Upper lobe of left lung (tissue), 6 donors: ENCODE measurements at regions not wholly inside any gene's neighbourhood (a gene's known extent, or its start where the extent isn't known, plus 50 kb on each side); places are given as distances from the start of the nearest gene placed in this dataset.

Source experiments
- ATAC-seq, 2 donors: fragments of 200-7000 bp; cut with Tn5 transposase; one replicate each; pipeline ENCODE4 v1.9.1; 2022; ENCODE audit warnings: mild to moderate bottlenecking in 2 of 2, moderate library complexity in 2 of 2; ENCODE audit not compliant: low FRiP score in 2 of 2
- DNase-seq, 2 donors: peaks; one replicate each; pipeline ENCODE4 v3.0.0-alpha.2; 2019 to 2020
- H3K27ac ChIP-seq, 4 donors: fragments of 200-600 bp; sonication (generic); one replicate each; pipeline ENCODE4 v1.5.1; 2016 to 2019
- H3K27me3 ChIP-seq, 4 donors: fragments of 200-600 bp; sonication (generic); one replicate each; pipeline ENCODE4 v1.5.1; 2017 to 2019
- H3K36me3 ChIP-seq, 4 donors: fragments of 200-600 bp; sonication (generic); one replicate each; pipeline ENCODE4 v1.5.1; 2016 to 2019
- H3K4me1 ChIP-seq, 4 donors: fragments of 200-600 bp; sonication (generic); one replicate each; pipeline ENCODE4 v1.5.1; 2018 to 2019
- H3K4me3 ChIP-seq, 4 donors: fragments of 200-600 bp; sonication (generic); one replicate each; pipeline ENCODE4 v1.5.1; 2017 to 2019; ENCODE audit warnings: mild to moderate bottlenecking in 2 of 4, moderate library complexity in 1 of 4
- H3K9me3 ChIP-seq, 4 donors: fragments of 200-600 bp; sonication (generic); one replicate each; pipeline ENCODE4 v1.5.1; 2018 to 2019
- EP300 ChIP-seq, 4 donors: sonication (generic); formaldehyde crosslinking; IDR thresholded peaks; one replicate each; pipeline ENCODE4 v1.5.1; 2017; ENCODE audit warnings: antibody characterized with exemption in 4 of 4, control low read depth in 2 of 4
- POLR2A ChIP-seq, 4 donors: fragments of 450-650 bp; IDR thresholded peaks; one replicate each; pipeline ENCODE4 v1.5.1; 2016 to 2017; ENCODE audit warnings: antibody characterized with exemption in 4 of 4, mild to moderate bottlenecking in 2 of 4
- POLR2AphosphoS5 ChIP-seq, 2 donors: sonication (generic); formaldehyde crosslinking; IDR thresholded peaks; one replicate each; pipeline ENCODE4 v1.5.1; 2017; ENCODE audit warnings: antibody characterized with exemption in 2 of 2
- WGBS, 2 donors: methylation state at CpG; one replicate each; pipeline ENCODE4 v1.1.5; 2017 to 2018; 5-methylcytosine and 5-hydroxymethylcytosine counted together
- TF ChIP-seq, protein P1 (sequence below), 6 experiments: fragments of 450-650 bp in 4 of 6; fragments of 200-600 bp in 2 of 6; sonication (generic) in 2 of 6; IDR thresholded peaks; one replicate each; pipeline ENCODE4 v1.5.1; 2016 to 2019; ENCODE audit warnings: antibody characterized with exemption in 6 of 6
- donor health status: DM: no; HTN: no; CAD: no; lungs with moderate emphysema.
- donor health status: DM: no; HTN: yes; CAD: no; lungs with severe emphysema.

DNA sequence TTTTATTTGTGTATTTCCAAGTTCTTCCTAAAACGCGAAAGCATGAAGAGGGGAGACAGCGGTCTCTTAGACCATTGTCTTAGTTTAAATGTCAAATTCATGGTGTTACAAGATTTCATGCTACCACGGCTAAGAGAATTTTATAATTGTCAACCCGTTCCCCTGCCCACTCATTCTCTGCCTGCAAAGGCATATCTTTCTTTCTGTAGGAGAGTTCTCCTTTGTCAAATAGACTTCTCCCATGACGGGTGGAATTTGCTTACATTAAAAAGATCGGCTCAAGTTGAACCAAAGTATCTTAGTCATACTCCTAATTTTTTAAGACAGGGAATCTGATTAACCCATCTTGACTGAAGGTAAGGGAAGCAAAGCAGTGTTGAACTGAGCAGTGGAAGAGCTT, 539.2 kb downstream of the REEP3 start:
- no peaks in the 10 kb centered on the region for H3K36me3 ChIP-seq
- TF ChIP-seq EP300 (IDR thresholded peaks at IDR 0.05): no peak
- no peak for TF ChIP-seq POLR2A (IDR thresholded peaks at IDR 0.05)
- TF ChIP-seq, protein P1, sequence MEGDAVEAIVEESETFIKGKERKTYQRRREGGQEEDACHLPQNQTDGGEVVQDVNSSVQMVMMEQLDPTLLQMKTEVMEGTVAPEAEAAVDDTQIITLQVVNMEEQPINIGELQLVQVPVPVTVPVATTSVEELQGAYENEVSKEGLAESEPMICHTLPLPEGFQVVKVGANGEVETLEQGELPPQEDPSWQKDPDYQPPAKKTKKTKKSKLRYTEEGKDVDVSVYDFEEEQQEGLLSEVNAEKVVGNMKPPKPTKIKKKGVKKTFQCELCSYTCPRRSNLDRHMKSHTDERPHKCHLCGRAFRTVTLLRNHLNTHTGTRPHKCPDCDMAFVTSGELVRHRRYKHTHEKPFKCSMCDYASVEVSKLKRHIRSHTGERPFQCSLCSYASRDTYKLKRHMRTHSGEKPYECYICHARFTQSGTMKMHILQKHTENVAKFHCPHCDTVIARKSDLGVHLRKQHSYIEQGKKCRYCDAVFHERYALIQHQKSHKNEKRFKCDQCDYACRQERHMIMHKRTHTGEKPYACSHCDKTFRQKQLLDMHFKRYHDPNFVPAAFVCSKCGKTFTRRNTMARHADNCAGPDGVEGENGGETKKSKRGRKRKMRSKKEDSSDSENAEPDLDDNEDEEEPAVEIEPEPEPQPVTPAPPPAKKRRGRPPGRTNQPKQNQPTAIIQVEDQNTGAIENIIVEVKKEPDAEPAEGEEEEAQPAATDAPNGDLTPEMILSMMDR (IDR thresholded peaks at IDR 0.05): no peak
- no peak for TF ChIP-seq POLR2AphosphoS5 (IDR thresholded peaks at IDR 0.05)
- ATAC-seq (no peak), DNase-seq (no peak)
- H3K9me3 ChIP-seq: no peaks in the 10 kb centered on the region
- H3K27me3 ChIP-seq: no peaks in the 10 kb centered on the region
- H3K4me1 ChIP-seq: no peaks in the 10 kb centered on the region
- H3K27ac ChIP-seq: no peak overlapping the region
- H3K4me3 ChIP-seq: no peak overlapping the region
- 86 to 90% methylated on average over 7 of the region's 7 CpGs for WGBS, 2 donors

DNA sequence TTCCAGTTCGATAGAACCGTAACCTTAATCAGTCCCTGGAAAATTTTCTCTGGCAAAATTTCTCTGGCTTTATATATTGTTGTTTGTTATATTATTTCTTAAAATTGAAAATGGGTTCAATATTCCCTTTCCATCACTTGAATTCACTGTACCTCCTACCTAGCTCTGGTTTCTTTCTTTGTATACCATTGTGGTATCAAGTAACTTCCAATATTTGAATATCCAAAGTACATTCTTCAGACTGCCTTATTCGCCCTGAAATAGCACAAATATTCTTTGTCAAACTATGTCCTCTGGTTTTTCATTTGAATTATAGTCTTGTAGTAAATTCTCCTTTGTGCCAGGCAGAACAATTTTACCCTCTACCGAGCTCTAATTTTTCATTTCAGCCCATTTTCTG, 541.6 kb downstream of the REEP3 start:
- Histone ChIP-seq H3K4me1 (no peaks in the 10 kb centered on the region), H3K27me3 (no peaks in the 10 kb centered on the region), H3K4me3 (no peak overlapping the region), H3K36me3 (no peaks in the 10 kb centered on the region), H3K9me3 (no peaks in the 10 kb centered on the region), H3K27ac (no peak overlapping the region)
- TF ChIP-seq EP300 (IDR thresholded peaks at IDR 0.05): no peak
- TF ChIP-seq, protein P1 (IDR thresholded peaks at IDR 0.05): no peak
- TF ChIP-seq POLR2A (IDR thresholded peaks at IDR 0.05): no peak
- TF ChIP-seq POLR2AphosphoS5 (IDR thresholded peaks at IDR 0.05): no peak
- 59 to 66% methylated on average over 4 of the region's 4 CpGs for WGBS, 2 donors
- DNase-seq (no peak), ATAC-seq (no peak)

DNA sequence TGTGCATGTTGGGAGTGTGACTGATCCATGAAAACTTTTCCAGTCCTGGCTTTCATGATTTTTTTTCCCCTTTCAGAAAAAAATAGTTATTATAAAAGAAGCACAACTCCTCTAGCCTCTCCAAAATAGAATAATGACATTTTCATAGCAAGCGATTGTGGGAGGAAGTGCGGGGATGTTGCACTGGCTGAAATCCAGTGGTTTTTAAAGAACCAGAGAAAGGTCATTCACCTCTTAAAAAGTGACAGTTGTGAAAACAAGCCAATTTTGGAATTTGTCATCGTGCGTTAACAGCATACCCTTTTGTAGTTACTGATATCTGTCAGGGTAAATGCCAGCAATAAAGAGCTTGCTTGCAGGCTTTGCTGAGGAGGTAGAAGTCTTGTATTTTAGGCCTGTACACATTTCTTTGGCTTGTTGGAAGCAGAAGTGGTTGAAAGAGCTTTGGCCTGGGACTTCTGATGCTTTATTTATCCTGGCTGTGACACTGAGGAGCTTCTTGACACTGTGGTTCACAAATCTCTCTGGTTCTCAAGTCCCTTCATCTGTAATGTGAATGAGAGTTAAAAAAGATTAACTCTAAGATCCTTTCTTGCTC, 545.9 kb downstream of the REEP3 start:
- H3K4me3 ChIP-seq: no peak overlapping the region
- ATAC-seq (no peak), DNase-seq (no peak)
- no peaks in the 10 kb centered on the region for H3K27me3 ChIP-seq
- no peak overlapping the region for H3K27ac ChIP-seq
- 34 to 40% methylated on average over 4 of the region's 4 CpGs for WGBS, 2 donors
- TF ChIP-seq POLR2A (IDR thresholded peaks at IDR 0.05) (no peak), EP300 (IDR thresholded peaks at IDR 0.05) (no peak), POLR2AphosphoS5 (IDR thresholded peaks at IDR 0.05) (no peak)
- TF ChIP-seq, protein P1 (IDR thresholded peaks at IDR 0.05): no peak
- no peaks in the 10 kb centered on the region for H3K9me3 ChIP-seq
- no peaks in the 10 kb centered on the region for H3K36me3 ChIP-seq
- no peaks in the 10 kb centered on the region for H3K4me1 ChIP-seq

DNA sequence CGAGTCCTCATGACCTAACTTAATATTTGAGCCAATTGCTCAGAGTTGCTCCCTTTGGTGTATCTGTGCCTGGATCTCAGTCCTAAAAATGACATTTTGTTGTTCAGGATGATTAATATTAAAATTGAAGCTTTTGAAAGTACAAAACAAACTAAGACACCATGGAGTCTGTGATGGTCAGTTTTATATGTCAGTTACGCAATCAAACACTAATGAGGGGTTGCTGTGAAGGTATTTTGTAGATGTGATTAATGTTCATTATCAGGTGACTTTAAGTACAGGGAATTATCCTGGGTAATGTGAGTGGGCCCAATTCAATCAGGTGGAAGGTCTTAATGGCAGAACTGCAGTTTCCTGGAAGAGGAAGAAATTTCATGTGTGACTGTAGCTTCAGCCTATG, 546.7 kb downstream of the REEP3 start:
- TF ChIP-seq, protein P1 (IDR thresholded peaks at IDR 0.05): no peak
- TF ChIP-seq EP300 (IDR thresholded peaks at IDR 0.05) (no peak), POLR2AphosphoS5 (IDR thresholded peaks at IDR 0.05) (no peak), POLR2A (IDR thresholded peaks at IDR 0.05) (no peak)
- ATAC-seq (no peak), DNase-seq (no peak)
- no peaks in the 10 kb centered on the region for H3K4me1 ChIP-seq
- H3K9me3 ChIP-seq: no peaks in the 10 kb centered on the region
- WGBS, 2 donors: 93 to 95% methylated on average over 2 of the region's 2 CpGs
- H3K36me3 ChIP-seq: no peaks in the 10 kb centered on the region
- no peaks in the 10 kb centered on the region for H3K27me3 ChIP-seq
- H3K4me3 ChIP-seq: no peak overlapping the region
- H3K27ac ChIP-seq: no peak overlapping the region

DNA sequence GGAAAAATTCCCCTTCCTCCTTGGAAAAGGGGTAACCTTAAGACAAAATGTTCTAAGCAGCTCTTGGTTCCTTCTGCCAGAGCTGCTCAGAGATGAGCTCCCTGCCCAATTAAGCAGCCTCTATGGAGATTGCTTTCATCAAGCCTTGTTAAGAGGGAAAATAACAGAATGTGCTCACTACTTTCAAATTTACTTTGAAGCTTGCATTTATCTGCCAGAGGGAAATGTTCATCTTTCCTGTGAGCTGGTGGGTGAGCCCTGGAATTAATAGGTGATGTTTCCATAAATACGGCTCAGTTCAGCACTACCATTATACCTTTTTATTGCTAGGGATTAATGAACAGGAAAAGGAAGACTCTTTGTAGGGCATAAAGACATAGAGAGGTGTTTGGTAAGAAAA, 549.0 kb downstream of the REEP3 start:
- 64 to 90% methylated on average over 1 of the region's 1 CpG for WGBS, 2 donors

More for the DNA sequence above, 549.0 kb downstream of the REEP3 start:
- H3K4me3 ChIP-seq: no peak overlapping the region
- no peak overlapping the region for H3K27ac ChIP-seq
- TF ChIP-seq POLR2A (IDR thresholded peaks at IDR 0.05) (no peak), POLR2AphosphoS5 (IDR thresholded peaks at IDR 0.05) (no peak), EP300 (IDR thresholded peaks at IDR 0.05) (no peak)
- TF ChIP-seq, protein P1 (IDR thresholded peaks at IDR 0.05): no peak
- DNase-seq (no peak), ATAC-seq (no peak)
- H3K27me3 ChIP-seq: no peaks in the 10 kb centered on the region
- H3K36me3 ChIP-seq: no peaks in the 10 kb centered on the region
- H3K4me1 ChIP-seq: no peaks in the 10 kb centered on the region
- no peaks in the 10 kb centered on the region for H3K9me3 ChIP-seq
